ENCODE measurements at regions not wholly inside any gene's neighbourhood (a gene's known extent, or its start where the extent isn't known, plus 50 kb on each side); places are given as distances from the start of the nearest gene placed in this dataset.

DNA sequence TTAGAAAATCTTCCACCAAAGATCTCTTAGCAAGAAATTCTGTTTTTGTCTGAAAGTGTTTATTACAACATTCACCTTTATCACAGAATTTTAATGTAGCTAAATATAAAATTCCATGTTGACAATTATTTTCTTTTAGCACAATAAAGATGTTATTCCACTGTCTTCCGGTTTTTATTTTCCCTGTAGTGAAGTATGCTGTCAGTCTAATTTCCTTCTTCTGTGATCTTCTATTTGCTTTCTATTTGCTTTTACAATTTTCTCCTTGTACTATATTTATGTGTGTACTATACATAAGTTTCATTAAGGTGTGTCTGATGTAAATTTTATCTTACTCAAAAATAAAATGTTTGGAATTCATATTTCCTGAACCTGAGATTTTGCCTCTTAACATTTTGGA, 117.5 kb upstream of the PPP2R3A start:
- TF ChIP-seq, protein P1, sequence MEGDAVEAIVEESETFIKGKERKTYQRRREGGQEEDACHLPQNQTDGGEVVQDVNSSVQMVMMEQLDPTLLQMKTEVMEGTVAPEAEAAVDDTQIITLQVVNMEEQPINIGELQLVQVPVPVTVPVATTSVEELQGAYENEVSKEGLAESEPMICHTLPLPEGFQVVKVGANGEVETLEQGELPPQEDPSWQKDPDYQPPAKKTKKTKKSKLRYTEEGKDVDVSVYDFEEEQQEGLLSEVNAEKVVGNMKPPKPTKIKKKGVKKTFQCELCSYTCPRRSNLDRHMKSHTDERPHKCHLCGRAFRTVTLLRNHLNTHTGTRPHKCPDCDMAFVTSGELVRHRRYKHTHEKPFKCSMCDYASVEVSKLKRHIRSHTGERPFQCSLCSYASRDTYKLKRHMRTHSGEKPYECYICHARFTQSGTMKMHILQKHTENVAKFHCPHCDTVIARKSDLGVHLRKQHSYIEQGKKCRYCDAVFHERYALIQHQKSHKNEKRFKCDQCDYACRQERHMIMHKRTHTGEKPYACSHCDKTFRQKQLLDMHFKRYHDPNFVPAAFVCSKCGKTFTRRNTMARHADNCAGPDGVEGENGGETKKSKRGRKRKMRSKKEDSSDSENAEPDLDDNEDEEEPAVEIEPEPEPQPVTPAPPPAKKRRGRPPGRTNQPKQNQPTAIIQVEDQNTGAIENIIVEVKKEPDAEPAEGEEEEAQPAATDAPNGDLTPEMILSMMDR (conservative IDR thresholded peaks at IDR 0.05; ENCODE audit: low read length) = no peak
- TF ChIP-seq EZH2phosphoT487 (IDR thresholded peaks at IDR 0.05; ENCODE audit: borderline replicate concordance, low read depth, low read length) = no peak

Data from OCI-LY7 (cell line).